ENCODE measurements at regions not wholly inside any gene's neighbourhood (a gene's known extent, or its start where the extent isn't known, plus 50 kb on each side); places are given as distances from the start of the nearest gene placed in this dataset.

DNA sequence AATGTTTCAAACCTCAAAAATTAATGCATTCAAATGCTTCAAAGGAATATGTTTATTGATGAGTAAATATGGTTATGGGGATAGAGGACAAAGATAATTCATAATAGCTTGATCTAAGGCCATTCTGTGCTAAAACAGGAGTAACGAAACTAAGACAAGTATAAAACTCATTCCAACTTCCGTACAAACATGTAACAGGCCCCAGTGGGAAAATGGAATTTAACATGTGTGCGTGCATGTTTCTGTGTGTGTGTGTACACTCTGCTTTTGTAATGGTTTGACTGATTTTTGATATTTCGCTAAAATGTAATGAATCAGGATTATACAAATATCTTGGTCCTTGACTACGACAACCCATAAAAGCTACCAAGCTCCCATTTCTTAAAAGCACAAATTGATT lies 91.0 kb downstream of the KLF12 start:
- no peaks in the 10 kb centered on the region for H3K79me2 ChIP-seq (ENCODE audit: insufficient read depth, low read length)
- no peak overlapping the region for H3K4me2 ChIP-seq (ENCODE audit: low read length)
- no peak overlapping the region for H3K9ac ChIP-seq (ENCODE audit: low read length)
- H4K20me1 ChIP-seq (ENCODE audit: insufficient read depth, low read length) = no peaks in the 10 kb centered on the region
- peaks cover 7% of the 10 kb centered on the region; the same call in 1 of the 2 replicates for H3K36me3 ChIP-seq (ENCODE audit: insufficient read depth, low read length)
- no peaks in the 10 kb centered on the region for H3K9me3 ChIP-seq (ENCODE audit: low read length)
- TF ChIP-seq CTCF (IDR thresholded peaks at IDR 0.05; ENCODE audit: low read length) (no peak), EZH2 (IDR thresholded peaks at IDR 0.05; ENCODE audit: borderline replicate concordance, low read length) (no peak)
- no peak overlapping the region for H2AFZ ChIP-seq (ENCODE audit: low read length)
- H3K4me1 ChIP-seq (ENCODE audit: insufficient read depth, low read length, severe bottlenecking) = peaks cover 16% of the 10 kb centered on the region
- no peaks in the 10 kb centered on the region for H3F3A ChIP-seq (ENCODE audit: insufficient read depth, low read length)
- no peak overlapping the region for H3K27ac ChIP-seq (ENCODE audit: low read depth, low read length, poor library complexity, severe bottlenecking)
- H3K4me3 ChIP-seq (ENCODE audit: low read depth, low read length, poor library complexity, severe bottlenecking) = no peak overlapping the region
- H3K9me2 ChIP-seq (ENCODE audit: low read depth, low read length) = no peaks in the 10 kb centered on the region
- no peaks in the 10 kb centered on the region for H3K27me3 ChIP-seq (ENCODE audit: insufficient read depth, low read length)

- peak; percentile 97 for TF ChIP-seq CTCF (IDR thresholded peaks at IDR 0.05; ENCODE audit: low read length)
- TF ChIP-seq EZH2 (IDR thresholded peaks at IDR 0.05; ENCODE audit: borderline replicate concordance, low read length) = no peak
- Histone ChIP-seq H3K4me3 (ENCODE audit: low read depth, low read length, poor library complexity, severe bottlenecking) (no peak overlapping the region), H3K9ac (ENCODE audit: low read length) (no peak overlapping the region), H3K9me2 (ENCODE audit: low read depth, low read length) (no peaks in the 10 kb centered on the region), H2AFZ (ENCODE audit: low read length) (no peak overlapping the region), H3K79me2 (ENCODE audit: insufficient read depth, low read length) (no peaks in the 10 kb centered on the region), H4K20me1 (ENCODE audit: insufficient read depth, low read length) (no peaks in the 10 kb centered on the region), H3K4me2 (ENCODE audit: low read length) (no peak overlapping the region), H3K36me3 (ENCODE audit: insufficient read depth, low read length) (peaks cover 3% of the 10 kb centered on the region; the same call in 1 of the 2 replicates), H3K4me1 (ENCODE audit: insufficient read depth, low read length, severe bottlenecking) (peaks cover 21% of the 10 kb centered on the region), H3F3A (ENCODE audit: insufficient read depth, low read length) (no peaks in the 10 kb centered on the region), H3K27ac (ENCODE audit: low read depth, low read length, poor library complexity, severe bottlenecking) (no peak overlapping the region), H3K9me3 (ENCODE audit: low read length) (no peaks in the 10 kb centered on the region), H3K27me3 (ENCODE audit: insufficient read depth, low read length) (no peaks in the 10 kb centered on the region)
Measured at GRCh38 chr13:74040200-74040599, 94.0 kb downstream of the KLF12 start.

- Histone ChIP-seq H3K27me3 (ENCODE audit: insufficient read depth, low read length) (no peaks in the 10 kb centered on the region), H3K27ac (ENCODE audit: low read depth, low read length, poor library complexity, severe bottlenecking) (no peak overlapping the region), H2AFZ (ENCODE audit: low read length) (no peak overlapping the region), H3K4me3 (ENCODE audit: low read depth, low read length, poor library complexity, severe bottlenecking) (no peak overlapping the region), H3K4me1 (ENCODE audit: insufficient read depth, low read length, severe bottlenecking) (peaks cover 21% of the 10 kb centered on the region), H3K9me2 (ENCODE audit: low read depth, low read length) (no peaks in the 10 kb centered on the region), H3K79me2 (ENCODE audit: insufficient read depth, low read length) (no peaks in the 10 kb centered on the region), H4K20me1 (ENCODE audit: insufficient read depth, low read length) (no peaks in the 10 kb centered on the region), H3K9me3 (ENCODE audit: low read length) (no peaks in the 10 kb centered on the region), H3F3A (ENCODE audit: insufficient read depth, low read length) (no peaks in the 10 kb centered on the region), H3K4me2 (ENCODE audit: low read length) (no peak overlapping the region), H3K36me3 (ENCODE audit: insufficient read depth, low read length) (no peaks in the 10 kb centered on the region), H3K9ac (ENCODE audit: low read length) (no peak overlapping the region)
- TF ChIP-seq CTCF (IDR thresholded peaks at IDR 0.05; ENCODE audit: low read length) (no peak), EZH2 (IDR thresholded peaks at IDR 0.05; ENCODE audit: borderline replicate concordance, low read length) (no peak)
Measured at GRCh38 chr13:74039667-74040066, 94.5 kb downstream of the KLF12 start.
